HCT116 (cell line): ENCODE measurements at regions not wholly inside any gene's neighbourhood (a gene's known extent, or its start where the extent isn't known, plus 50 kb on each side); places are given as distances from the start of the nearest gene placed in this dataset.

Experiments used
- ATAC-seq: fragments of 200-7000 bp; cut with Tn5 transposase; 2 replicates; pipeline ENCODE4 v1.9.1; 2020; ENCODE audit warnings: mild to moderate bottlenecking, moderate library complexity
- BruUV-seq: library from RNA; stranded (reverse); fragments of 400-500 nt; replicated peaks from 2 replicates; lab custom pipeline; 2021; lab: Mats Ljungman, UMichigan
- CTCF ChIA-PET: fragments of 300-600 bp; sonication (Branson Sonifier 250); formaldehyde crosslinking; loops from one replicate; lab custom pipeline; 2021; ENCODE audit warnings: antibody characterized with exemption; lab: Charles Lee
- POLR2A ChIA-PET: fragments of 300-600, 350-600 bp; sonication (Branson Sonifier 250); formaldehyde crosslinking; loops from one replicate; lab custom pipeline; 2021; ENCODE audit warnings: antibody characterized with exemption; lab: Charles Lee
- RAD21 ChIA-PET, 2 experiments: fragments of 300-600 bp; sonication (Branson Sonifier 250); formaldehyde crosslinking; loops; one replicate each; lab custom pipeline; 2023; ENCODE audit warnings: low total read pairs in 2 of 2; ENCODE audit not compliant: uncharacterized antibody in 2 of 2, unreplicated experiment in 2 of 2, low non-redundant PET in 1 of 2; lab: Charles Lee
- DNase-seq: peaks from one replicate; pipeline ENCODE4 v3.0.0-alpha.2; 2010; ENCODE audit warnings: low read depth, low spot score
- H2AFZ ChIP-seq: fragments of 200-600 bp; shearing (Covaris generic), sonication (generic); 2 replicates; pipeline ENCODE4 v1.6.1; 2017; ENCODE audit warnings: low read depth, mixed run types, mixed read lengths, antibody characterized with exemption, low read length; ENCODE audit not compliant: poor library complexity, severe bottlenecking
- H3K27ac ChIP-seq: 2 replicates; pipeline ENCODE4 v1.5.1; 2012; ENCODE audit warnings: low read depth, low read length
- H3K27me3 ChIP-seq: fragments of 200-600 bp; sonication (generic); 2 replicates; pipeline ENCODE4 v1.6.1; 2016; ENCODE audit warnings: mixed run types, low read length, mixed read lengths; ENCODE audit not compliant: insufficient read depth
- H3K36me3 ChIP-seq, 2 experiments: fragments of 200-500 bp in 1 of 2; fragments of 200-600 bp in 1 of 2; sonication (Bioruptor generic) in 1 of 2; sonication (generic) in 1 of 2; 2 replicates each; pipeline versions ENCODE4 v1.5.1 to v1.6.1; 2014 to 2016; ENCODE audit warnings: low read length in 2 of 2, inconsistent platforms in 1 of 2, mixed read lengths in 1 of 2, mixed run types in 1 of 2; ENCODE audit not compliant: insufficient read depth in 2 of 2, control insufficient read depth in 1 of 2
- H3K4me1 ChIP-seq, 2 experiments: fragments of 200-600 bp in 1 of 2; sonication (generic) in 1 of 2; 2 replicates each; pipeline versions ENCODE4 v1.5.1 to v1.6.1; 2012 to 2017; ENCODE audit warnings: low read length in 2 of 2, inconsistent platforms in 1 of 2, mild to moderate bottlenecking in 1 of 2, mixed read lengths in 1 of 2, mixed run types in 1 of 2, moderate library complexity in 1 of 2; ENCODE audit not compliant: insufficient read depth in 2 of 2, control insufficient read depth in 1 of 2
- H3K4me2 ChIP-seq: fragments of 200-600 bp; sonication (generic); 2 replicates; pipeline ENCODE4 v1.6.1; 2017; ENCODE audit warnings: mixed run types, low read length, mixed read lengths
- H3K4me3 ChIP-seq, 2 experiments: fragments of 200-600 bp in 1 of 2; sonication (generic) in 1 of 2; replicated peaks in 1 of 2; 2 replicates each; pipeline ENCODE4 v1.5.1; 2011 to 2016; ENCODE audit warnings: low read length in 2 of 2, control low read depth in 1 of 2, low read depth in 1 of 2, mild to moderate bottlenecking in 1 of 2, mixed read lengths in 1 of 2, mixed run types in 1 of 2
- H3K79me2 ChIP-seq: fragments of 200-600 bp; sonication (generic); 2 replicates; pipeline ENCODE4 v1.6.1; 2017; ENCODE audit warnings: mild to moderate bottlenecking, mixed run types, low read length, moderate library complexity, mixed read lengths; ENCODE audit not compliant: insufficient read depth
- H3K9ac ChIP-seq: fragments of 200-600 bp; sonication (generic); 2 replicates; pipeline ENCODE4 v1.6.1; 2016; ENCODE audit warnings: low read length, mixed read lengths
- H3K9me2 ChIP-seq: fragments of 200-600 bp; sonication (generic), shearing (Covaris generic); 2 replicates; pipeline ENCODE4 v1.6.1; 2017; ENCODE audit warnings: mixed run types, mild to moderate bottlenecking, moderate library complexity; ENCODE audit not compliant: insufficient read depth
- H3K9me3 ChIP-seq, 2 experiments: fragments of 200-500 bp in 1 of 2; fragments of 200-600 bp in 1 of 2; sonication (Bioruptor generic) in 1 of 2; sonication (generic) in 1 of 2; 2 replicates each; pipeline ENCODE4 v1.6.1; 2014 to 2017; ENCODE audit warnings: low read length in 2 of 2, mixed read lengths in 2 of 2, inconsistent platforms in 1 of 2, low read depth in 1 of 2, mild to moderate bottlenecking in 1 of 2, mixed run types in 1 of 2, moderate library complexity in 1 of 2; ENCODE audit not compliant: control insufficient read depth in 1 of 2, insufficient read depth in 1 of 2
- H4K20me1 ChIP-seq: fragments of 200-600 bp; sonication (generic), shearing (Covaris generic); 2 replicates; pipeline ENCODE4 v1.6.1; 2017; ENCODE audit warnings: mixed run types, mild to moderate bottlenecking, moderate library complexity; ENCODE audit not compliant: insufficient read depth
- EGR1 ChIP-seq: IDR thresholded peaks from 2 replicates; pipeline ENCODE4 v1.6.1; 2012; ENCODE audit warnings: low read depth
- ELF1 ChIP-seq: IDR thresholded peaks from 2 replicates; pipeline ENCODE4 v1.6.1; 2012; ENCODE audit warnings: low read depth, borderline replicate concordance
- EZH2 ChIP-seq: fragments of 200-600 bp; sonication (generic); IDR thresholded peaks from 2 replicates; pipeline ENCODE4 v1.6.1; 2017; ENCODE audit warnings: antibody characterized with exemption, mixed run types
- EZH2phosphoT487 ChIP-seq: fragments of 200-600 bp; IDR thresholded peaks from 2 replicates; pipeline ENCODE4 v1.6.1; 2018; ENCODE audit warnings: antibody characterized with exemption, borderline replicate concordance
- FOSL1 ChIP-seq: IDR thresholded peaks from 2 replicates; pipeline ENCODE4 v1.6.1; 2012; ENCODE audit warnings: low read depth
- JUND ChIP-seq: IDR thresholded peaks from 2 replicates; pipeline ENCODE4 v1.6.1; 2012
- POLR2A ChIP-seq: IDR thresholded peaks from 2 replicates; pipeline ENCODE4 v1.7.0; 2011; ENCODE audit warnings: borderline replicate concordance; ENCODE audit not compliant: insufficient read depth, insufficient read length; ENCODE audit errors: extremely low read depth
- RAD21 ChIP-seq: IDR thresholded peaks from 2 replicates; pipeline ENCODE4 v1.6.1; 2012; ENCODE audit warnings: low read depth, mild to moderate bottlenecking
- SIN3A ChIP-seq: IDR thresholded peaks from 2 replicates; pipeline ENCODE4 v1.6.1; 2012; ENCODE audit warnings: low read depth
- SP1 ChIP-seq: IDR thresholded peaks from 2 replicates; pipeline ENCODE4 v1.6.1; 2012; ENCODE audit warnings: low read depth
- YY1 ChIP-seq: IDR thresholded peaks from 2 replicates; pipeline ENCODE4 v1.6.1; 2011; ENCODE audit warnings: low read length, low read depth, moderate library complexity, mild to moderate bottlenecking; ENCODE audit not compliant: insufficient replicate concordance; ENCODE audit errors: extremely low read depth
- ZFX ChIP-seq: fragments of 450-650 bp; IDR thresholded peaks from 2 replicates; pipeline ENCODE4 v1.6.1; 2017
- intact Hi-C: fragments of 100-400 bp; cut with micrococcal nuclease; formaldehyde crosslinking; loops from 2 replicates; pipeline ENCODE4 v1.10.0; 2022
- TF ChIP-seq, protein P1 (sequence below): IDR thresholded peaks from 2 replicates; pipeline ENCODE4 v1.6.1; 2012
- TF ChIP-seq, protein P2 (sequence below): IDR thresholded peaks from 2 replicates; pipeline ENCODE4 v1.6.1; 2012; ENCODE audit warnings: low read depth
- TF ChIP-seq, protein P3 (sequence below): IDR thresholded peaks from 2 replicates; pipeline ENCODE4 v1.6.1; 2011; ENCODE audit warnings: mild to moderate bottlenecking, low read length, moderate library complexity; ENCODE audit not compliant: insufficient replicate concordance; ENCODE audit errors: extremely low read depth

DNA sequence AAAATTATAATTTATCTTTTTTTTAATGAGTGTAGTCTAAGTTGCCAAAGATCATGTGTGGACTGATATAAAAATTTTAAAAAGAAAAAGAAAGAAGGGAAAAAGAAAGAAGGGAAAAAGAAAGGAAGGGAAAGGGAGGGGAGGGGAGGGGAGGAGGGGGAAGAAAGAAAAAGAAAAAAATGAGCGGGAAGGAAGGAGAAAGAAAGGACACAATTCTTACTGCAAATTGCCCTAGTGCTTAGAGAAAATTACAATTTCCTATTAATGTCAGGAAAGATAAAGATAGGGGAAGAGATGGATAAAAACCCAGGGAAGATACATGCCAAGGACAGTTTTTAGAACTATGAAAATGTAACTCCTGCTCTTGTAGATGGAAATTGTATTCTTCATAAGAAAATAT, 789.7 kb upstream of the GRAMD2B start:
- H3K4me2 ChIP-seq: no peak overlapping the region
- TF ChIP-seq, protein P1, sequence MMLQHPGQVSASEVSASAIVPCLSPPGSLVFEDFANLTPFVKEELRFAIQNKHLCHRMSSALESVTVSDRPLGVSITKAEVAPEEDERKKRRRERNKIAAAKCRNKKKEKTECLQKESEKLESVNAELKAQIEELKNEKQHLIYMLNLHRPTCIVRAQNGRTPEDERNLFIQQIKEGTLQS: no peak
- no peak for TF ChIP-seq FOSL1
- no peak for TF ChIP-seq ELF1
- TF ChIP-seq, all 23 proteins: peak for 0
- intact Hi-C loops: no loop called here
- Histone ChIP-seq H3K79me2 (no peaks in the 10 kb centered on the region), H2AFZ (no peak overlapping the region), H3K27me3 (no peaks in the 10 kb centered on the region), H3K9me2 (no peaks in the 10 kb centered on the region), H3K9me3 (no peaks in the 10 kb centered on the region), H3K4me3 (no peak overlapping the region), H3K27ac (no peak overlapping the region), H3K9ac (no peak overlapping the region), H4K20me1 (no peaks in the 10 kb centered on the region), H3K4me1 (no peaks in the 10 kb centered on the region), H3K36me3 (no peaks in the 10 kb centered on the region)
- ChIA-PET RAD21 (no interaction called here), POLR2A (no interaction called here), CTCF (no interaction called here)
- no TSS peak for BruUV-seq
- DNase-seq: no peak
- no peak for ATAC-seq

DNA sequence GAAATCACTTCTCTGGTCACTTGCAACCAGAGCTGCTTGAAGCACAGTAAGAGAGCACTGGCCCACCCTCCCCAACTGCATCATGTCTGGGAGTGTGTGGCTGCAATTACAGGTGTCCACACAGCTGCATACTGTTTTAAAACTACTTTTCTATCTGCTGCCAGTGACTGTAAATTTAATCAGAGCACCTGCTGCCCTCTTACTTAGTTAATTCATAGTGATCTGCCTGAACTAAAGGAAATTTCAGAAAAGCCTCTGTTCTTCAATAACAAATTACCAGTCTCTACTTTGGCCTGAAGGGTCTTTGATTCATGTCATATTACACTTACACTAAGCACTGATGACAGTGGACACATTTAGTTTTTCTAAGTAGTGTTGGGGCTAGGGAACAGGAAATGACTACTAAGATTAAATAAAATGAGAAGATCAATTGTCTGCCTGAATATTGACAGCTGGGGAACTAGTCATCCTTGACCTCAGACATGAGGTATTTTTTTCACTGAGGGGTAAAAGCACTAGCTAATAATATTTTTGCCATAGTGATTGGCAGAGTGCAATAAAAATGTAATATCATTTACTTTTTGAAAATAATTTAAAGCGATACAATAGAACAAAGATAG, 788.9 kb upstream of the GRAMD2B start:
- RAD21 ChIA-PET: no interaction called here
- no peak overlapping the region for H3K9ac ChIP-seq
- CTCF ChIA-PET: no interaction called here
- no peak overlapping the region for H3K27ac ChIP-seq
- intact Hi-C loops: no loop called here
- H3K4me3 ChIP-seq: no peak overlapping the region
- ATAC-seq (no peak), DNase-seq (no peak)
- H4K20me1 ChIP-seq: no peaks in the 10 kb centered on the region
- POLR2A ChIA-PET: no interaction called here
- no peaks in the 10 kb centered on the region for H3K4me1 ChIP-seq
- no peak overlapping the region for H2AFZ ChIP-seq
- no peaks in the 10 kb centered on the region for H3K79me2 ChIP-seq
- no peaks in the 10 kb centered on the region for H3K27me3 ChIP-seq
- no TSS peak for BruUV-seq
- H3K4me2 ChIP-seq: no peak overlapping the region
- H3K9me2 ChIP-seq: no peaks in the 10 kb centered on the region
- no peaks in the 10 kb centered on the region for H3K36me3 ChIP-seq
- no peaks in the 10 kb centered on the region for H3K9me3 ChIP-seq
- TF ChIP-seq FOSL1 (no peak), ZFX (no peak), YY1 (no peak), POLR2A (no peak), SP1 (no peak), EZH2phosphoT487 (no peak), ELF1 (no peak), JUND (no peak), EGR1 (no peak), EZH2 (no peak), SIN3A (no peak), RAD21 (no peak)
- TF ChIP-seq, protein P1: no peak
- TF ChIP-seq, protein P2, sequence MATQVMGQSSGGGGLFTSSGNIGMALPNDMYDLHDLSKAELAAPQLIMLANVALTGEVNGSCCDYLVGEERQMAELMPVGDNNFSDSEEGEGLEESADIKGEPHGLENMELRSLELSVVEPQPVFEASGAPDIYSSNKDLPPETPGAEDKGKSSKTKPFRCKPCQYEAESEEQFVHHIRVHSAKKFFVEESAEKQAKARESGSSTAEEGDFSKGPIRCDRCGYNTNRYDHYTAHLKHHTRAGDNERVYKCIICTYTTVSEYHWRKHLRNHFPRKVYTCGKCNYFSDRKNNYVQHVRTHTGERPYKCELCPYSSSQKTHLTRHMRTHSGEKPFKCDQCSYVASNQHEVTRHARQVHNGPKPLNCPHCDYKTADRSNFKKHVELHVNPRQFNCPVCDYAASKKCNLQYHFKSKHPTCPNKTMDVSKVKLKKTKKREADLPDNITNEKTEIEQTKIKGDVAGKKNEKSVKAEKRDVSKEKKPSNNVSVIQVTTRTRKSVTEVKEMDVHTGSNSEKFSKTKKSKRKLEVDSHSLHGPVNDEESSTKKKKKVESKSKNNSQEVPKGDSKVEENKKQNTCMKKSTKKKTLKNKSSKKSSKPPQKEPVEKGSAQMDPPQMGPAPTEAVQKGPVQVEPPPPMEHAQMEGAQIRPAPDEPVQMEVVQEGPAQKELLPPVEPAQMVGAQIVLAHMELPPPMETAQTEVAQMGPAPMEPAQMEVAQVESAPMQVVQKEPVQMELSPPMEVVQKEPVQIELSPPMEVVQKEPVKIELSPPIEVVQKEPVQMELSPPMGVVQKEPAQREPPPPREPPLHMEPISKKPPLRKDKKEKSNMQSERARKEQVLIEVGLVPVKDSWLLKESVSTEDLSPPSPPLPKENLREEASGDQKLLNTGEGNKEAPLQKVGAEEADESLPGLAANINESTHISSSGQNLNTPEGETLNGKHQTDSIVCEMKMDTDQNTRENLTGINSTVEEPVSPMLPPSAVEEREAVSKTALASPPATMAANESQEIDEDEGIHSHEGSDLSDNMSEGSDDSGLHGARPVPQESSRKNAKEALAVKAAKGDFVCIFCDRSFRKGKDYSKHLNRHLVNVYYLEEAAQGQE: no peak
- TF ChIP-seq, protein P3, sequence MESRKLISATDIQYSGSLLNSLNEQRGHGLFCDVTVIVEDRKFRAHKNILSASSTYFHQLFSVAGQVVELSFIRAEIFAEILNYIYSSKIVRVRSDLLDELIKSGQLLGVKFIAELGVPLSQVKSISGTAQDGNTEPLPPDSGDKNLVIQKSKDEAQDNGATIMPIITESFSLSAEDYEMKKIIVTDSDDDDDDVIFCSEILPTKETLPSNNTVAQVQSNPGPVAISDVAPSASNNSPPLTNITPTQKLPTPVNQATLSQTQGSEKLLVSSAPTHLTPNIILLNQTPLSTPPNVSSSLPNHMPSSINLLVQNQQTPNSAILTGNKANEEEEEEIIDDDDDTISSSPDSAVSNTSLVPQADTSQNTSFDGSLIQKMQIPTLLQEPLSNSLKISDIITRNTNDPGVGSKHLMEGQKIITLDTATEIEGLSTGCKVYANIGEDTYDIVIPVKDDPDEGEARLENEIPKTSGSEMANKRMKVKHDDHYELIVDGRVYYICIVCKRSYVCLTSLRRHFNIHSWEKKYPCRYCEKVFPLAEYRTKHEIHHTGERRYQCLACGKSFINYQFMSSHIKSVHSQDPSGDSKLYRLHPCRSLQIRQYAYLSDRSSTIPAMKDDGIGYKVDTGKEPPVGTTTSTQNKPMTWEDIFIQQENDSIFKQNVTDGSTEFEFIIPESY: no peak
